ENCODE measurements at regions not wholly inside any gene's neighbourhood (a gene's known extent, or its start where the extent isn't known, plus 50 kb on each side); places are given as distances from the start of the nearest gene placed in this dataset.

DNA sequence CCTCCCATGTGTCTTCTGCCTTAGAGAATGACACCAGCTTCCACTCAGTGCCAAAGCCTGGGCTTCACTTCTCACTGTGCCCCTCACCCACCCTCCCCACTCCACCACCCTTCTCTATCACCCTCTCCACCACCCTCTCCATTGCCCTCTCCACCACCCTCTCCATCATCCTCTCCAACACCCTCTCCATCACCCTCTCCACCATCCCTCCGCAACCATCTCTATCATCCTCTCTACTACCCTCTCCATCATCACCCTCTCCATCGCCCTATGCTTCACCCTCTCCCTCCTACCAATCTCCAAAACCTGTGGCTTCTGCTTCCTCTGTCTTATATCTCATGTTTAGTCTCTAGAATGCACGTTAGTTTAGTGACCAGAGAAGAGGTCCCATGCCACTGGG lies 91.0 kb upstream of the TMEM72 start:
- Histone ChIP-seq H3K27me3 (ENCODE audit: control insufficient read depth in 1 of 2, insufficient read depth in 2 of 2, low read length in 1 of 2) (no peaks in the 10 kb centered on the region), H3K4me3 (ENCODE audit: low read length in 2 of 2) (no peak overlapping the region), H3K27ac (ENCODE audit: low read depth in 1 of 2, low read length in 2 of 2) (no peak overlapping the region), H3K4me1 (ENCODE audit: control insufficient read depth in 1 of 2, insufficient read depth in 2 of 2, low read length in 2 of 2) (no peaks in the 10 kb centered on the region), H3K9me3 (ENCODE audit: control insufficient read depth, low read length) (no peaks in the 10 kb centered on the region), H3K36me3 (ENCODE audit: control insufficient read depth in 1 of 2, insufficient read depth in 2 of 2, low read length in 1 of 2) (no peaks in the 10 kb centered on the region)
- ATAC-seq (ENCODE audit: low FRiP score), result no peak
- no peak for DNase-seq
- 93 to 98% methylated on average over 3 of the region's 3 CpGs for WGBS, 2 donors
- intact Hi-C loops (cut with DNase I), result no loop called here

DNA sequence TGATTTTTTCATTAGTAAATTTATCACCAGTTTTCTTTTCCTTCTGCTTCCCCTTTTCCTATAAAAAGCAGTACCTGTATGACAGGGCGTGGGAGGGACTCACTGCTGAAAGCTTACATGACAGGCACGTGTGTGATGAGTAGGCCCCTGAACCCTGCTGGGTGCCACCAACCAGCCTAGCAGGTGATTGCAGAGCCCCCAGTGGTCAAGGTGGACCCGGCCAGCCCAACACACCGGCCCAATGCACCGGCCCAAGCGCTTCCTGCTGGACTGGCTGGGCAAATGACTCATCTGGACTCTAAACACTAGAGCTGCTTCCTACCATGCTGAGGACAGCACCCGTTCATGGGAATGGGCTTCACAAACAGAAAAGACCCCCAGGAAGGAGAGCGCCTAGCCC lies 89.8 kb upstream of the TMEM72 start:
- DNase-seq, result no peak
- no peak for ATAC-seq (ENCODE audit: low FRiP score)

DNA sequence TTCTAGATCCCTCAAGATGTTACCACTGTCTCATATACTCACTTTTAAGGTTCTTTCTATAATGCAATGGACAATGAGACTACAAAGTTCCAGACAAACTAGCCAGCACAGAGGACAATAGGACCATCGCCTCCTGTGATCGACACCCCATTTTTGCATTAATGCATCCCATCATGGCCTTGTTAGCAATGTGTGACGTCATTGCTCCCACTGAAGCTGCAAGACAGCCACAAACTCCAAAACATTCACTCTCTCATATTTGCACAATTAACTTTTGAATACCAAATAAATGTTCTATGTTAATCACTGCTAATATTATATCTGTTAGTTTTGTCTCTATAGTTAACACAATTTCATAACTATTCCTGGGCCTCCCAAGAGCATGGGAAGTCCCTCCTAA lies 88.8 kb upstream of the TMEM72 start:
- Histone ChIP-seq H3K27me3 (ENCODE audit: control insufficient read depth in 1 of 2, insufficient read depth in 2 of 2, low read length in 1 of 2) (no peaks in the 10 kb centered on the region), H3K27ac (ENCODE audit: low read depth in 1 of 2, low read length in 2 of 2) (no peak overlapping the region), H3K36me3 (ENCODE audit: control insufficient read depth in 1 of 2, insufficient read depth in 2 of 2, low read length in 1 of 2) (no peaks in the 10 kb centered on the region), H3K9me3 (ENCODE audit: control insufficient read depth, low read length) (no peaks in the 10 kb centered on the region), H3K4me1 (ENCODE audit: control insufficient read depth in 1 of 2, insufficient read depth in 2 of 2, low read length in 2 of 2) (no peaks in the 10 kb centered on the region), H3K4me3 (ENCODE audit: low read length in 2 of 2) (no peak overlapping the region)
- DNase-seq (no peak), ATAC-seq (ENCODE audit: low FRiP score) (no peak)
- WGBS, 2 donors, result 93 to 99% methylated on average over 3 of the region's 3 CpGs
- intact Hi-C loops (cut with DNase I), result no loop called here

More for the DNA sequence above, 89.8 kb upstream of the TMEM72 start:
- Histone ChIP-seq H3K36me3 (ENCODE audit: control insufficient read depth in 1 of 2, insufficient read depth in 2 of 2, low read length in 1 of 2) (no peaks in the 10 kb centered on the region), H3K27me3 (ENCODE audit: control insufficient read depth in 1 of 2, insufficient read depth in 2 of 2, low read length in 1 of 2) (no peaks in the 10 kb centered on the region), H3K27ac (ENCODE audit: low read depth in 1 of 2, low read length in 2 of 2) (no peak overlapping the region), H3K4me3 (ENCODE audit: low read length in 2 of 2) (no peak overlapping the region), H3K9me3 (ENCODE audit: control insufficient read depth, low read length) (no peaks in the 10 kb centered on the region), H3K4me1 (ENCODE audit: control insufficient read depth in 1 of 2, insufficient read depth in 2 of 2, low read length in 2 of 2) (no peaks in the 10 kb centered on the region)
- WGBS, 2 donors, result 96 to 97% methylated on average over 8 of the region's 8 CpGs
- intact Hi-C loops (cut with DNase I), result no loop called here

DNA sequence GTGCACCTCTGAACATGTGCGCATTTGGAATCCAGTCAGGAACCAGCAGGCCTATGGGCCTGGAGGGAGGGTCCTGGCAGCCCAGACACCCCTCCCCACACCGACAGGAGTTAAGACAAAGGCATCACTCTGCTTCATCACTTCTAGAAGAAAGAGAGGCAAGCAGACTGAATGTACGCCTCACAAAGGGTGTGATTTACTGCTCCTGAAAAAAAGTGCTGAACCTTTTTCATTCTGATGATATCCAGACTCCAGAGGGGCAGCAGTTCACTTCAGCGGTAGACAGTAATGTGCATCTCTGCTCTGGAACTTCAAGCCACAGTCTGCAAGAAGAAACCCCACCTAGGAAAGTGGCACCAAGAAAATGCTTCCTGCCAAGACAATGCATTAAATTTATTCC lies 88.2 kb upstream of the TMEM72 start:
- DNase-seq (no peak), ATAC-seq (ENCODE audit: low FRiP score) (no peak)
- WGBS, 2 donors, result 95% methylated on average over 4 of the region's 4 CpGs
- Histone ChIP-seq H3K36me3 (ENCODE audit: control insufficient read depth in 1 of 2, insufficient read depth in 2 of 2, low read length in 1 of 2) (no peaks in the 10 kb centered on the region), H3K27me3 (ENCODE audit: control insufficient read depth in 1 of 2, insufficient read depth in 2 of 2, low read length in 1 of 2) (no peaks in the 10 kb centered on the region), H3K4me3 (ENCODE audit: low read length in 2 of 2) (no peak overlapping the region), H3K4me1 (ENCODE audit: control insufficient read depth in 1 of 2, insufficient read depth in 2 of 2, low read length in 2 of 2) (no peaks in the 10 kb centered on the region), H3K9me3 (ENCODE audit: control insufficient read depth, low read length) (no peaks in the 10 kb centered on the region), H3K27ac (ENCODE audit: low read depth in 1 of 2, low read length in 2 of 2) (no peak overlapping the region)
- intact Hi-C loops (cut with DNase I), result no loop called here

DNA sequence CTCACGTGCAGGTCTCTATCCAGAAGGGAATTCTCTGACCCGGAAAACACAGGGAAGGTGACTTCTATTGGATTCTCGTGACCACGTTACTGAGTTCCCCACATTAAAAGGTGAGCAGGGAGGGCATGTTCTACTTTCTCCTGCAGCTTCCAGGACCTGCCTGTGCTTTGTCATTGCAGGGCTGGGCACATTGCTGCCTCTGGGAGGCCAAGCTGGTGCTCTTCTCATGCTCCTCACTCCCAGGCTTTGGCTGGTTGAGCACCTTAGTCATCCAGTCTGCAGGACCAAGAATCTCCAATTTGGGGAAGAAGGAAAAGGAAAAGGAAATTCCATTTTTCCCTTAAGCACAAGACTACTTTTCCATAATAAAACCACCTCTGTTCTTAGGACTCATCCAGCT lies 86.5 kb upstream of the TMEM72 start:
- DNase-seq (no peak), ATAC-seq (ENCODE audit: low FRiP score) (no peak)
- H3K27ac ChIP-seq (ENCODE audit: low read depth in 1 of 2, low read length in 2 of 2), result no peak overlapping the region
- no peak overlapping the region for H3K4me3 ChIP-seq (ENCODE audit: low read length in 2 of 2)
- H3K27me3 ChIP-seq (ENCODE audit: control insufficient read depth in 1 of 2, insufficient read depth in 2 of 2, low read length in 1 of 2), result no peaks in the 10 kb centered on the region
- H3K4me1 ChIP-seq (ENCODE audit: control insufficient read depth in 1 of 2, insufficient read depth in 2 of 2, low read length in 2 of 2), result no peaks in the 10 kb centered on the region
- WGBS, 2 donors, result 87 to 99% methylated on average over 4 of the region's 4 CpGs
- H3K36me3 ChIP-seq (ENCODE audit: control insufficient read depth in 1 of 2, insufficient read depth in 2 of 2, low read length in 1 of 2), result no peaks in the 10 kb centered on the region
- intact Hi-C loops (cut with DNase I), result no loop called here
- H3K9me3 ChIP-seq (ENCODE audit: control insufficient read depth, low read length), result no peaks in the 10 kb centered on the region

DNA sequence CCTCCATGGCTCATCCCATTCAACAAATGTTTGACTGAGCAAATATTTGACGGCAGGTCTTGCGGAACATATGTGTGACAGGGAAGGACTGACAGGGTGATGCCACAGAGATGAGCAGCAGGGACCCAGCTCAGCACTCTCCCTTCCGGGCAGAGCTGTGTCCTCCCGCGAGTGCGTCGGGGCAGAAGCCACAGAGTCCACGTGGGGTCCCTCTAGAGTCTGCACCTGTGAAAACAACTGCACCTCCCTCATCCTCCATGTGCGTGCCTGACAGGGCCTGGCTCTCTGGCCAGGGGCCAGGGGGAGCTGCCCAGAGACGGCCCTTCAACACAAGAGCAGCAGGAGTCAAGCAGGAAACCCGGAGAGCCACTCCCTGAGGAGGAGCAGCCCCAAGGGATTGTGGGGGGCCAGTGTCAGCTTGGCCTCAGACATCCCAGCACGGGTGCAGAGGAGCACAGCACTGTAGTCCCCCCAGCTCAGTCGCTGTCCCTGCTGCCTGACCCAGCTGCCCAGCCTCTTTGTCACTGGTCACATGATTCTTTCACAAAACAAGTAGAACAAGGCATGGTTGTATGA lies 83.6 kb upstream of the TMEM72 start:
- H3K4me1 ChIP-seq (ENCODE audit: control insufficient read depth in 1 of 2, insufficient read depth in 2 of 2, low read length in 2 of 2), result no peaks in the 10 kb centered on the region
- intact Hi-C loops (cut with DNase I), result no loop called here
- DNase-seq (no peak), ATAC-seq (ENCODE audit: low FRiP score) (no peak)
- no peaks in the 10 kb centered on the region for H3K36me3 ChIP-seq (ENCODE audit: control insufficient read depth in 1 of 2, insufficient read depth in 2 of 2, low read length in 1 of 2)
- H3K27ac ChIP-seq (ENCODE audit: low read depth in 1 of 2, low read length in 2 of 2), result no peak overlapping the region
- H3K27me3 ChIP-seq (ENCODE audit: control insufficient read depth in 1 of 2, insufficient read depth in 2 of 2, low read length in 1 of 2), result no peaks in the 10 kb centered on the region
- WGBS, 2 donors, result 91 to 94% methylated on average over 13 of the region's 13 CpGs
- no peaks in the 10 kb centered on the region for H3K9me3 ChIP-seq (ENCODE audit: control insufficient read depth, low read length)
- no peak overlapping the region for H3K4me3 ChIP-seq (ENCODE audit: low read length in 2 of 2)

GRCh38 chr10:44828508-44829142 lies 82.5 kb upstream of the TMEM72 start:
- Histone ChIP-seq H3K4me3 (ENCODE audit: low read length in 2 of 2) (no peak overlapping the region), H3K27me3 (ENCODE audit: control insufficient read depth in 1 of 2, insufficient read depth in 2 of 2, low read length in 1 of 2) (no peaks in the 10 kb centered on the region), H3K27ac (ENCODE audit: low read depth in 1 of 2, low read length in 2 of 2) (no peak overlapping the region), H3K9me3 (ENCODE audit: control insufficient read depth, low read length) (no peaks in the 10 kb centered on the region), H3K36me3 (ENCODE audit: control insufficient read depth in 1 of 2, insufficient read depth in 2 of 2, low read length in 1 of 2) (no peaks in the 10 kb centered on the region), H3K4me1 (ENCODE audit: control insufficient read depth in 1 of 2, insufficient read depth in 2 of 2, low read length in 2 of 2) (no peaks in the 10 kb centered on the region)
- intact Hi-C loops (cut with DNase I), result no loop called here
- DNase-seq, result no peak
- 53 to 56% methylated on average over 17 of the region's 17 CpGs for WGBS, 2 donors
- ATAC-seq (ENCODE audit: low FRiP score), result no peak

DNA sequence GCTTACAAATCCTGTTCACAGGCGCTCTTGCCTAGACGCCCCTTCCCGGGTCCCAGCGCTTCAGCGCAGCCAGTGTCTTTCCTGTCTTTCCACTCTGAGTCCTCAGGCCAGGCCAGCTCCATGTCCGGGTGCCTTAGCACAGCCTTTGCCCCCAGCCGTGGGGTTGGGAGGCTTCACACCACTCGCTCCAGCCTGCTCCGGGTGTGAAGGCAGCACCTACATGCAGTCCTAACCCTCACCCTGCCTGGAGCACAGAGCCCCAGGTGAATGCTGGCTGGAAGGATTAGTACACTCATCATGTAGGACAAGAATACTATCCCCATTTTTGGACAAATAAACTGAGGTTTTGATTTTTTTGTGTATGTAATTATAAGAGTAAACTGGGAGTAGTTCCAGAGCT lies 81.7 kb upstream of the TMEM72 start:
- no peaks in the 10 kb centered on the region for H3K36me3 ChIP-seq (ENCODE audit: control insufficient read depth in 1 of 2, insufficient read depth in 2 of 2, low read length in 1 of 2)
- WGBS, 2 donors, result 97 to 98% methylated on average over 9 of the region's 9 CpGs
- no peak overlapping the region for H3K27ac ChIP-seq (ENCODE audit: low read depth in 1 of 2, low read length in 2 of 2)
- H3K4me1 ChIP-seq (ENCODE audit: control insufficient read depth in 1 of 2, insufficient read depth in 2 of 2, low read length in 2 of 2), result no peaks in the 10 kb centered on the region
- intact Hi-C loops (cut with DNase I), result no loop called here
- no peaks in the 10 kb centered on the region for H3K9me3 ChIP-seq (ENCODE audit: control insufficient read depth, low read length)
- H3K27me3 ChIP-seq (ENCODE audit: control insufficient read depth in 1 of 2, insufficient read depth in 2 of 2, low read length in 1 of 2), result no peaks in the 10 kb centered on the region
- DNase-seq (no peak), ATAC-seq (ENCODE audit: low FRiP score) (no peak)
- no peak overlapping the region for H3K4me3 ChIP-seq (ENCODE audit: low read length in 2 of 2)

- Histone ChIP-seq H3K9me3 (ENCODE audit: control insufficient read depth, low read length) (no peaks in the 10 kb centered on the region), H3K27ac (ENCODE audit: low read depth in 1 of 2, low read length in 2 of 2) (no peak overlapping the region), H3K36me3 (ENCODE audit: control insufficient read depth in 1 of 2, insufficient read depth in 2 of 2, low read length in 1 of 2) (no peaks in the 10 kb centered on the region), H3K4me3 (ENCODE audit: low read length in 2 of 2) (no peak overlapping the region), H3K4me1 (ENCODE audit: control insufficient read depth in 1 of 2, insufficient read depth in 2 of 2, low read length in 2 of 2) (no peaks in the 10 kb centered on the region), H3K27me3 (ENCODE audit: control insufficient read depth in 1 of 2, insufficient read depth in 2 of 2, low read length in 1 of 2) (no peaks in the 10 kb centered on the region)
- DNase-seq, result no peak
- no peak for ATAC-seq (ENCODE audit: low FRiP score)
- intact Hi-C loops (cut with DNase I), result no loop called here
- 84 to 97% methylated on average over 4 of the region's 4 CpGs for WGBS, 2 donors
Measured at GRCh38 chr10:44830022-44830421, 81.1 kb upstream of the TMEM72 start.
